ENCODE measurements at regions not wholly inside any gene's neighbourhood (a gene's known extent, or its start where the extent isn't known, plus 50 kb on each side); places are given as distances from the start of the nearest gene placed in this dataset.

DNA sequence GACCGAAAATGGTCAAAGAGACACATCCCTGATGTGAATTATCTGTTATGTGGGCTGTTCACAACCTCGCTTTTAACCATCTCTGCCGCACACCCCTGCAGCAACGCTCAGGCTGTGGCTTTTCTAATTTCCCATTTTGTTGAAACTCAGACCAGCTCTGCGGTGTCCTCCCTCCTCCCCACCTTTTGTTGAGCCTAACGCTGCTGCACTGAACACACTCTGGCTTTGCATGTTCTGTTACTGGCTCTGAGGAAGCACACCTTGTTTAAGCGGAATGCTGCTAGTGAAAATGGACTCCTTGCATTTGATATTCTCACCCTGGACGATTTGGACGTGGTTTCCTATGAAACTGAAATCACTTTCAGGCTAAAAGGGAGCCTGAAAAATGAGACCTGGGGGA, 198.5 kb upstream of the MTNR1B start:
- no peaks in the 10 kb centered on the region for H3K27me3 Mint-ChIP-seq (ENCODE audit: low read depth)
- Histone ChIP-seq H3T11ph (ENCODE audit: low read length) (no peak overlapping the region), H4K20me1 (ENCODE audit: control insufficient read depth, insufficient read depth, insufficient read length) (no peaks in the 10 kb centered on the region), H2BK20ac (ENCODE audit: low read depth, low read length, poor library complexity, severe bottlenecking) (no peak overlapping the region), H2BK15ac (ENCODE audit: low read depth, low read length) (no peak overlapping the region; the same call in 1 of the 2 replicates), H2BK120ac (ENCODE audit: low read depth, low read length, poor library complexity, severe bottlenecking) (no peak overlapping the region), H3K4ac (ENCODE audit: low read depth, low read length) (no peak overlapping the region), H3K23me2 (ENCODE audit: insufficient read length, low read depth, low read length, poor library complexity, severe bottlenecking) (no peaks in the 10 kb centered on the region), H3K14ac (ENCODE audit: insufficient read depth, low read length) (no peak overlapping the region), H3K79me1 (ENCODE audit: insufficient read depth, low read depth, low read length, poor library complexity, severe bottlenecking) (no peaks in the 10 kb centered on the region), H3K9me3 (ENCODE audit: control insufficient read depth, low read depth, low read length) (no peaks in the 10 kb centered on the region), H3K4me2 (ENCODE audit: insufficient read depth, insufficient read length, low read length) (no peak overlapping the region), H4K91ac (ENCODE audit: insufficient read length, low read depth, low read length) (no peak overlapping the region), H3K18ac (ENCODE audit: insufficient read length, low read depth, low read length) (no peak overlapping the region), H3K9ac (ENCODE audit: extremely low read depth, insufficient read length, low read length) (no peak overlapping the region), H3K27me3 (ENCODE audit: insufficient read depth, low read length) (no peaks in the 10 kb centered on the region), H3K23ac (ENCODE audit: insufficient read length, low read depth, low read length) (no peak overlapping the region), H2AK5ac (ENCODE audit: insufficient read length, low read length) (no peak overlapping the region), H3K4me1 (ENCODE audit: insufficient read depth, low read length) (no peaks in the 10 kb centered on the region), H3K27ac (ENCODE audit: insufficient read length, low read depth, low read length) (no peak overlapping the region), H3K79me2 (ENCODE audit: insufficient read depth, low read length) (no peaks in the 10 kb centered on the region), H2BK5ac (ENCODE audit: insufficient read length, low read length) (no peak overlapping the region), H2BK12ac (ENCODE audit: insufficient read length, low read depth, low read length) (no peak overlapping the region), H4K8ac (replicated peaks; ENCODE audit: insufficient read length, low read depth, low read length) (no peak overlapping the region), H2AFZ (ENCODE audit: low read length) (no peak overlapping the region), H4K5ac (ENCODE audit: insufficient read length, low read depth, low read length) (no peak overlapping the region), H3K56ac (ENCODE audit: insufficient read length, low read depth, low read length) (no peak overlapping the region)
- TF ChIP-seq CTCF (conservative IDR thresholded peaks at IDR 0.05) = no peak
- peak overlapping the region in 1 of 3 experiments; percentile 3; a peak in 2 of 7 replicates for H3K27ac Mint-ChIP-seq
- no peaks in the 10 kb centered on the region for H3K9me3 Mint-ChIP-seq
- peaks cover 0 to 6% (median 0%) of the 10 kb centered on the region in 3 experiments; a peak in 2 of 7 replicates for H3K36me3 Mint-ChIP-seq (ENCODE audit: insufficient read depth in 1 of 3, low read depth in 3 of 3)
- WGBS (ENCODE audit: extremely low coverage, insufficient read length, low lambda C conversion rate) = no CpG with 5 or more reads among the region's 9 CpGs
- DNase-seq = no peak
- H3K4me3 Mint-ChIP-seq = no peak overlapping the region
- H3K4me1 Mint-ChIP-seq = peaks cover 7 to 8% of the 10 kb centered on the region in 2 experiments; a peak in 3 of 4 replicates
